ENCODE measurements at regions not wholly inside any gene's neighbourhood (a gene's known extent, or its start where the extent isn't known, plus 50 kb on each side); places are given as distances from the start of the nearest gene placed in this dataset.

- TF ChIP-seq EZH2 (IDR thresholded peaks at IDR 0.05; ENCODE audit: borderline replicate concordance, low read length) (no peak), CTCF (IDR thresholded peaks at IDR 0.05; ENCODE audit: low read length) (no peak)
These were observed 158.6 kb upstream of the NUDT12 start for GRCh38 chr5:103721183-103721582.
